Transverse colon (tissue), 4 donors: ENCODE measurements at regions not wholly inside any gene's neighbourhood (a gene's known extent, or its start where the extent isn't known, plus 50 kb on each side); places are given as distances from the start of the nearest gene placed in this dataset.

Experiments
- DNase-seq: peaks from one replicate; pipeline ENCODE4 v3.0.0-alpha.2; 2019
- H3K27ac ChIP-seq, 4 donors: fragments of 200-600 bp; sonication (generic); 2 replicates each; pipeline ENCODE4 v1.5.1; 2016 to 2018; ENCODE audit warnings: inconsistent platforms in 4 of 4
- H3K27me3 ChIP-seq: fragments of 200-600 bp; sonication (generic); 2 replicates; pipeline ENCODE4 v1.5.1; 2017; ENCODE audit warnings: inconsistent platforms
- H3K36me3 ChIP-seq, 4 donors: fragments of 200-600 bp; sonication (generic); 2 replicates each; pipeline ENCODE4 v1.5.1; 2017 to 2019; ENCODE audit warnings: inconsistent platforms in 4 of 4
- H3K4me1 ChIP-seq, 4 donors: fragments of 200-600 bp; sonication (generic); 2 replicates each; pipeline ENCODE4 v1.5.1; 2017 to 2020; ENCODE audit warnings: inconsistent platforms in 4 of 4
- H3K4me3 ChIP-seq, 4 donors: fragments of 200-600 bp; sonication (generic); 1 replicate in 1 of 4; 2 replicates in 3 of 4; pipeline versions ENCODE4 v1.5.1 to v1.6.1; 2017 to 2019; ENCODE audit warnings: inconsistent platforms in 4 of 4
- H3K9me3 ChIP-seq, 2 donors: fragments of 200-600 bp; sonication (generic); 2 replicates each; pipeline ENCODE4 v1.5.1; 2017 to 2019; ENCODE audit warnings: inconsistent platforms in 2 of 2
- CTCF ChIP-seq, 5 experiments: fragments of 200-600 bp in 3 of 5; fragments of 450-650 bp in 2 of 5; sonication (generic) in 3 of 5; IDR thresholded peaks; 1 replicate in 2 of 5; 2 replicates in 3 of 5; pipeline ENCODE4 v1.5.1; 2016 to 2017; ENCODE audit warnings: antibody characterized with exemption in 5 of 5, inconsistent platforms in 3 of 5, mild to moderate bottlenecking in 2 of 5, moderate library complexity in 1 of 5
- EP300 ChIP-seq: sonication (generic); formaldehyde crosslinking; IDR thresholded peaks from one replicate; pipeline ENCODE4 v1.6.1; 2017; ENCODE audit warnings: antibody characterized with exemption, low read depth
- POLR2A ChIP-seq: fragments of 450-650 bp; IDR thresholded peaks from one replicate; pipeline ENCODE4 v1.6.1; 2016; ENCODE audit warnings: antibody characterized with exemption, mild to moderate bottlenecking, moderate library complexity
- POLR2AphosphoS5 ChIP-seq, 3 donors: sonication (generic); formaldehyde crosslinking; IDR thresholded peaks; one replicate each; pipeline ENCODE4 v1.6.1; 2016; ENCODE audit warnings: antibody characterized with exemption in 3 of 3
- WGBS, 2 donors: methylation state at CpG; one replicate each; pipeline ENCODE4 v1.1.5; 2018; ENCODE audit warnings: low coverage in 1 of 2; 5-methylcytosine and 5-hydroxymethylcytosine counted together
- in situ Hi-C, 4 donors: fragments of 200-750 bp; cut with MboI; loops; one replicate each; pipeline versions ENCODE4 v1.15.0 to v1.15.1; 2017; ENCODE audit warnings: low sequenced_read_pairs in 3 of 4, low pct_ligation_motif_present in 1 of 4, low pct_unique_long_range_greater_than_20kb in 1 of 4
- intact Hi-C: fragments of 100-400 bp; cut with DNase I; formaldehyde crosslinking; loops from one replicate; pipeline ENCODE4 v1.15.1; 2023; ENCODE audit warnings: low total_unique reads

GRCh38 chr6:170178561-170179477 lies 112.1 kb downstream of the DLL1 start:
- in situ Hi-C loops, result no loop called here
- no peaks in the 10 kb centered on the region for H3K27me3 ChIP-seq
- no peak overlapping the region for H3K4me3 ChIP-seq
- peaks cover 0 to 5% (median 0%) of the 10 kb centered on the region in 4 donors for H3K4me1 ChIP-seq
- H3K36me3 ChIP-seq, result no peaks in the 10 kb centered on the region
- 62 to 64% methylated on average over 3 to 29 of the region's 30 CpGs for WGBS, 2 donors
- DNase-seq, result peak; percentile 51
- intact Hi-C loops, result no loop called here
- H3K27ac ChIP-seq, result peak overlapping the region; percentile 28 to 51 (median 46)
- H3K9me3 ChIP-seq, result no peaks in the 10 kb centered on the region
- peak; percentile 4 to 61 (median 19) for TF ChIP-seq POLR2AphosphoS5 (IDR thresholded peaks at IDR 0.05)
- TF ChIP-seq CTCF (IDR thresholded peaks at IDR 0.05), result no peak
- no peak for TF ChIP-seq POLR2A

GRCh38 chr6:170177772-170178560 lies 112.9 kb downstream of the DLL1 start:
- Histone ChIP-seq H3K9me3 (no peaks in the 10 kb centered on the region), H3K27ac (peak overlapping the region; percentile 28 to 51 (median 46)), H3K36me3 (no peaks in the 10 kb centered on the region), H3K4me3 (no peak overlapping the region), H3K27me3 (no peaks in the 10 kb centered on the region), H3K4me1 (peaks cover 0 to 5% (median 0%) of the 10 kb centered on the region in 4 donors)
- TF ChIP-seq POLR2A, result no peak
- TF ChIP-seq POLR2AphosphoS5 (IDR thresholded peaks at IDR 0.05), result no peak
- no peak for TF ChIP-seq EP300
- no peak for TF ChIP-seq CTCF (IDR thresholded peaks at IDR 0.05)
- intact Hi-C loops (no loop called here), in situ Hi-C loops (no loop called here)
- DNase-seq, result no peak
- 88% methylated on average over 25 of the region's 26 CpGs; no CpG with 5 or more reads in 1 of the 2 donors for WGBS, 2 donors

GRCh38 chr6:170176898-170177771 lies 113.7 kb downstream of the DLL1 start:
- Histone ChIP-seq H3K4me3 (no peak overlapping the region), H3K27me3 (no peaks in the 10 kb centered on the region), H3K4me1 (peaks cover 0 to 5% (median 0%) of the 10 kb centered on the region in 4 donors), H3K36me3 (no peaks in the 10 kb centered on the region), H3K27ac (no peak overlapping the region), H3K9me3 (no peaks in the 10 kb centered on the region)
- intact Hi-C loops, result no loop called here
- TF ChIP-seq CTCF (IDR thresholded peaks at IDR 0.05) (no peak), POLR2AphosphoS5 (IDR thresholded peaks at IDR 0.05) (no peak), POLR2A (no peak), EP300 (no peak)
- WGBS, 2 donors, result 81% methylated on average over 56 of the region's 61 CpGs; no CpG with 5 or more reads in 1 of the 2 donors
- in situ Hi-C loops, result no loop called here
- DNase-seq, result no peak
